ENCODE measurements at regions not wholly inside any gene's neighbourhood (a gene's known extent, or its start where the extent isn't known, plus 50 kb on each side); places are given as distances from the start of the nearest gene placed in this dataset.
"Not testable (repeated sequence)": the region's sequence is repeated elsewhere in the genome, so short reads cannot be mapped to it uniquely, and the experiment has no call there.

GRCh38 chr12:76641961-76642360 is 82.4 kb upstream of the OSBPL8 start:
- Mint-ChIP-seq H3K27me3 (peaks cover 15% of the 10 kb centered on the region), H3K36me3 (no peaks in the 10 kb centered on the region), H3K4me1 (no peaks in the 10 kb centered on the region), H3K27ac (no peak overlapping the region), H3K9me3 (no peaks in the 10 kb centered on the region), H3K4me3 (no peak overlapping the region)
- ATAC-seq, result no peak

- no peaks in the 10 kb centered on the region for H3K36me3 Mint-ChIP-seq
- H3K27me3 Mint-ChIP-seq, result peaks cover 15% of the 10 kb centered on the region
- H3K9me3 Mint-ChIP-seq, result no peaks in the 10 kb centered on the region
- H3K4me3 Mint-ChIP-seq, result no peak overlapping the region
- H3K4me1 Mint-ChIP-seq, result no peaks in the 10 kb centered on the region
- H3K27ac Mint-ChIP-seq, result no peak overlapping the region
- ATAC-seq, result no peak
These were observed 83.9 kb upstream of the OSBPL8 start for GRCh38 chr12:76643438-76643837.

GRCh38 chr12:76644950-76645349 is 85.4 kb upstream of the OSBPL8 start:
- H3K4me3 Mint-ChIP-seq, result no peak overlapping the region
- no peaks in the 10 kb centered on the region for H3K36me3 Mint-ChIP-seq
- H3K27ac Mint-ChIP-seq, result no peak overlapping the region
- H3K27me3 Mint-ChIP-seq, result peaks cover 15% of the 10 kb centered on the region
- no peaks in the 10 kb centered on the region for H3K4me1 Mint-ChIP-seq
- no peak for ATAC-seq
- H3K9me3 Mint-ChIP-seq, result no peaks in the 10 kb centered on the region

GRCh38 chr12:76645934-76646333 is 86.4 kb upstream of the OSBPL8 start:
- H3K4me3 Mint-ChIP-seq, result no peak overlapping the region
- no peaks in the 10 kb centered on the region for H3K36me3 Mint-ChIP-seq
- no peak for ATAC-seq
- H3K4me1 Mint-ChIP-seq, result no peaks in the 10 kb centered on the region
- peaks cover 15% of the 10 kb centered on the region for H3K27me3 Mint-ChIP-seq
- H3K9me3 Mint-ChIP-seq, result no peaks in the 10 kb centered on the region
- H3K27ac Mint-ChIP-seq, result no peak overlapping the region

DNA sequence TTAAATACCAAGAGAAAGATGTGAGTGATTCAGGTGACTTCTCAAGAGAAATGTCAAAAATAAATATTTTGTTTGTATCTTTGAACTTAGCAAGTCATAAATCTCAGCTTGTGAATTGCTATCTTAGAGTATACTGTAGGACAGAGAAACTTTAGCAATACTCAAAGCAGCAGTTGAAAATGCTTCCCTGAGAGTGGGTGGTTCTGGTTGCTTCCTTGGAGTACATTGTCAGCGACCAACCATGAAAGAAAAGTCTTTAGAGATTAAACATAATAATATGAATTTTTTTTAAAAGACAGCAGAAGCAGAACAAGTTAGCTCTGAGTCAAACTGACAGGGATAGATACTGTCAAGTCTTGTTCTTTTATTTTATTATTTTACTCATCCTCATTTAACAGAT is 86.8 kb upstream of the OSBPL8 start:
- Mint-ChIP-seq H3K36me3 (no peaks in the 10 kb centered on the region), H3K4me3 (no peak overlapping the region), H3K27me3 (peaks cover 15% of the 10 kb centered on the region), H3K27ac (no peak overlapping the region), H3K9me3 (no peaks in the 10 kb centered on the region), H3K4me1 (no peaks in the 10 kb centered on the region)
- no peak for ATAC-seq

- Mint-ChIP-seq H3K27me3 (peaks cover 15% of the 10 kb centered on the region), H3K9me3 (no peaks in the 10 kb centered on the region), H3K27ac (no peak overlapping the region), H3K36me3 (no peaks in the 10 kb centered on the region), H3K4me3 (no peak overlapping the region), H3K4me1 (no peaks in the 10 kb centered on the region)
- no peak for ATAC-seq
These were observed 89.5 kb upstream of the OSBPL8 start for GRCh38 chr12:76649099-76649498.

DNA sequence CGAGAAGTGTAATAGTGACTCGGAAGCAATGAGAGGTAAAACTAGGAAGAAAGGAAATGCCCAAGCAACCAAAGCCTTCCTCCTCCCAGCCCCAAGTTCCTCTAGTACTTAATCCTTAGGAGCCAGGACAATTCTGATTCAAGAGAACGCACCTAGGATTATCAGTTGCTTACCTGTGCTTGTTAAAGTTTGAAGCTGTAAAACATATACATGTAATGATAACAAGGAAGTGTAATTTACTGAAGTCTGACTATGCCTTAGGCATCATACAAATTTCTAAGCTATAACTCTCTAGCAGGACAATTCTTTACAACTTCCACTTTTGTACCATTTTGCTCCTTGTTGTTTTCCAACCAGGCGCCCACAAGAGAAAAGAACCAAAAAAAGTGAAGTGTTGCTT is 92.8 kb upstream of the OSBPL8 start:
- Mint-ChIP-seq H3K4me3 (no peak overlapping the region), H3K4me1 (no peaks in the 10 kb centered on the region), H3K9me3 (no peaks in the 10 kb centered on the region), H3K27ac (no peak overlapping the region), H3K36me3 (no peaks in the 10 kb centered on the region), H3K27me3 (peaks cover 11% of the 10 kb centered on the region)
- ATAC-seq, result no peak

GRCh38 chr12:76653342-76653741 is 93.8 kb upstream of the OSBPL8 start:
- H3K4me3 Mint-ChIP-seq, result no peak overlapping the region
- H3K27ac Mint-ChIP-seq, result no peak overlapping the region
- H3K4me1 Mint-ChIP-seq, result no peaks in the 10 kb centered on the region
- peaks cover 20% of the 10 kb centered on the region for H3K27me3 Mint-ChIP-seq
- no peaks in the 10 kb centered on the region for H3K36me3 Mint-ChIP-seq
- H3K9me3 Mint-ChIP-seq, result no peaks in the 10 kb centered on the region
- ATAC-seq, result no peak

GRCh38 chr12:76664731-76665130 is 99.2 kb upstream of the ZDHHC17 start:
- H3K27me3 Mint-ChIP-seq, result peaks cover 32% of the 10 kb centered on the region
- peaks cover 5% of the 10 kb centered on the region for H3K9me3 Mint-ChIP-seq
- no peaks in the 10 kb centered on the region for H3K36me3 Mint-ChIP-seq
- no peak overlapping the region for H3K4me3 Mint-ChIP-seq
- H3K4me1 Mint-ChIP-seq, result peaks cover 7% of the 10 kb centered on the region
- ATAC-seq, result peak; percentile 16
- H3K27ac Mint-ChIP-seq, result no peak overlapping the region

DNA sequence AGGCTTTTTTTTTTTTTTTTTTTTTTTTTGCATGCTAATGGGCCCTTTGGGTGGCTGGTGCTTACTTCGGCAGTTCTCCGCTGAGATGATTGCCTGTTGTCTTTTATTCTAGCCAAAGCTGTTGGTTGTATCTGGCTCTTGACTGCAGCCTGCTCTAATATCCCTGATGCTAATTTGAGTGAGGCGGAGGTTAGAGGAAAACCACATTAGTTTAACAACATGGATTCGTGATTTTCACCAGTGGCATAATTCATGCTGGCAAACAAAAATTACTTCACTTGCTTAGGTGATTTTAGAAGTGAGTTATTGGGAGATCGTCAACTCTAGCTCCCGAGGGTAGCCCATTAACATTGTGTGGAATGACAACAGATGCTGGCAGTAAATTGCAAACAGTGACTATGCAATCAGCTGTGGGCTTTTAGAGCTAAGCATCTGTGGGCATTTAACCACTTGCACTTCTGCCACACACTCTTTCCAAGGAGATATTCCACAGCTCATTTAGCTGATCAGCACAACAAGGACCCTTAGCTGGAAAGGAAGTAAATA is 97.6 kb upstream of the ZDHHC17 start:
- H3K27me3 Mint-ChIP-seq, result peaks cover 32% of the 10 kb centered on the region
- H3K4me1 Mint-ChIP-seq, result peaks cover 7% of the 10 kb centered on the region
- H3K9me3 Mint-ChIP-seq, result peaks cover 5% of the 10 kb centered on the region
- H3K27ac Mint-ChIP-seq, result no peak overlapping the region
- H3K4me3 Mint-ChIP-seq, result no peak overlapping the region
- ATAC-seq, result no peak
- no peaks in the 10 kb centered on the region for H3K36me3 Mint-ChIP-seq

- H3K9me3 Mint-ChIP-seq, result peaks cover 8% of the 10 kb centered on the region
These were observed 93.9 kb upstream of the ZDHHC17 start for GRCh38 chr12:76669981-76670380.

GRCh38 chr12:76670776-76671175 is 93.1 kb upstream of the ZDHHC17 start:
- Mint-ChIP-seq H3K4me1 (peaks cover 4% of the 10 kb centered on the region), H3K27ac (no peak overlapping the region), H3K36me3 (no peaks in the 10 kb centered on the region), H3K4me3 (no peak overlapping the region), H3K9me3 (peaks cover 8% of the 10 kb centered on the region), H3K27me3 (peaks cover 14% of the 10 kb centered on the region)
- no peak for ATAC-seq

More at GRCh38 chr12:76669981-76670380, 93.9 kb upstream of the ZDHHC17 start:
- no peaks in the 10 kb centered on the region for H3K36me3 Mint-ChIP-seq
- no peak overlapping the region for H3K27ac Mint-ChIP-seq
- peaks cover 14% of the 10 kb centered on the region for H3K27me3 Mint-ChIP-seq
- peaks cover 7% of the 10 kb centered on the region for H3K4me1 Mint-ChIP-seq
- no peak overlapping the region for H3K4me3 Mint-ChIP-seq
- ATAC-seq, result no peak

- Mint-ChIP-seq H3K27ac (no peak overlapping the region), H3K9me3 (peaks cover 3% of the 10 kb centered on the region), H3K36me3 (no peaks in the 10 kb centered on the region), H3K27me3 (no peaks in the 10 kb centered on the region), H3K4me3 (no peak overlapping the region), H3K4me1 (no peaks in the 10 kb centered on the region)
- no peak for ATAC-seq
These were observed 89.1 kb upstream of the ZDHHC17 start for GRCh38 chr12:76674669-76675315.

GRCh38 chr12:76676261-76676660 is 87.7 kb upstream of the ZDHHC17 start:
- not testable (repeated sequence) for H3K36me3 Mint-ChIP-seq, ATAC-seq, H3K27ac Mint-ChIP-seq, H3K4me3 Mint-ChIP-seq, H3K27me3 Mint-ChIP-seq, H3K9me3 Mint-ChIP-seq, H3K4me1 Mint-ChIP-seq

- Mint-ChIP-seq H3K27ac (no peak overlapping the region), H3K9me3 (no peaks in the 10 kb centered on the region), H3K4me1 (no peaks in the 10 kb centered on the region), H3K4me3 (no peak overlapping the region), H3K36me3 (no peaks in the 10 kb centered on the region), H3K27me3 (no peaks in the 10 kb centered on the region)
- no peak for ATAC-seq
These were observed 84.9 kb upstream of the ZDHHC17 start for GRCh38 chr12:76678992-76679391.

GRCh38 chr12:76679778-76680177 is 84.1 kb upstream of the ZDHHC17 start:
- H3K27ac Mint-ChIP-seq, result no peak overlapping the region
- no peaks in the 10 kb centered on the region for H3K36me3 Mint-ChIP-seq

More at GRCh38 chr12:76679778-76680177, 84.1 kb upstream of the ZDHHC17 start:
- Mint-ChIP-seq H3K4me1 (no peaks in the 10 kb centered on the region), H3K27me3 (no peaks in the 10 kb centered on the region), H3K9me3 (no peaks in the 10 kb centered on the region), H3K4me3 (no peak overlapping the region)
- no peak for ATAC-seq
